ENCODE measurements at regions not wholly inside any gene's neighbourhood (a gene's known extent, or its start where the extent isn't known, plus 50 kb on each side); places are given as distances from the start of the nearest gene placed in this dataset.

DNA sequence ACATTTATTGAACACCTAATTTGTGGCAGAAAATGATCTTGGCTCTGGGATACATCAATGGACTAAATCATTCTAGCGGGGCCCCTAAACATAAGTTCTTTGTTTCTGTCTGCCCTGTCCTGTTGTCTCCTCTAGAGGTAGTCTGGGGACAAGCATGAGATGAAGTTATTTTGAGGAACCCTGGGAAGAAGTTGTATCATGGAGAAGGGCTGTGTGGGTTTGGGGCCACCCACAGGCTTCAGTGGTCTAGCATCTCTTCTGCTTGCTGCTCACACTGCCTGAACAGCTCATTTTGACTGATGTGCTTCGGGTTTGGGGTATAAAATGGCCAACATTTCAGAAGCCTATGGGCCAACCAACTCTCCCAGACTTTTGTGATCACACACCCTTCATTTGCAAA is 50.3 kb upstream of the OSBPL11 start:
- no peak for ATAC-seq
- TF ChIP-seq TCF4 (CRISPR knock-in tag; IDR thresholded peaks at IDR 0.05; ENCODE audit: borderline replicate concordance) (no peak), ARNTL (CRISPR knock-in tag; IDR thresholded peaks at IDR 0.05; ENCODE audit: borderline replicate concordance, low read depth) (no peak), BACH2 (CRISPR knock-in tag; IDR thresholded peaks at IDR 0.05; ENCODE audit: borderline replicate concordance) (no peak), ZNF565 (CRISPR knock-in tag; conservative IDR thresholded peaks at IDR 0.05; ENCODE audit: low read depth) (no peak), OSR1 (CRISPR knock-in tag; IDR thresholded peaks at IDR 0.05) (no peak), SNAI2 (CRISPR knock-in tag; IDR thresholded peaks at IDR 0.05) (no peak), RARB (CRISPR knock-in tag; IDR thresholded peaks at IDR 0.05) (no peak), ISL1 (CRISPR knock-in tag; IDR thresholded peaks at IDR 0.05) (no peak), ESRRG (CRISPR knock-in tag; IDR thresholded peaks at IDR 0.05) (no peak), ZC3H10 (CRISPR knock-in tag; IDR thresholded peaks at IDR 0.05) (no peak), ZFP3 (CRISPR knock-in tag; IDR thresholded peaks at IDR 0.05) (no peak), ZFP30 (CRISPR knock-in tag; IDR thresholded peaks at IDR 0.05) (no peak), ZNF70 (CRISPR knock-in tag; IDR thresholded peaks at IDR 0.05) (no peak)
- TF ChIP-seq, protein P1, sequence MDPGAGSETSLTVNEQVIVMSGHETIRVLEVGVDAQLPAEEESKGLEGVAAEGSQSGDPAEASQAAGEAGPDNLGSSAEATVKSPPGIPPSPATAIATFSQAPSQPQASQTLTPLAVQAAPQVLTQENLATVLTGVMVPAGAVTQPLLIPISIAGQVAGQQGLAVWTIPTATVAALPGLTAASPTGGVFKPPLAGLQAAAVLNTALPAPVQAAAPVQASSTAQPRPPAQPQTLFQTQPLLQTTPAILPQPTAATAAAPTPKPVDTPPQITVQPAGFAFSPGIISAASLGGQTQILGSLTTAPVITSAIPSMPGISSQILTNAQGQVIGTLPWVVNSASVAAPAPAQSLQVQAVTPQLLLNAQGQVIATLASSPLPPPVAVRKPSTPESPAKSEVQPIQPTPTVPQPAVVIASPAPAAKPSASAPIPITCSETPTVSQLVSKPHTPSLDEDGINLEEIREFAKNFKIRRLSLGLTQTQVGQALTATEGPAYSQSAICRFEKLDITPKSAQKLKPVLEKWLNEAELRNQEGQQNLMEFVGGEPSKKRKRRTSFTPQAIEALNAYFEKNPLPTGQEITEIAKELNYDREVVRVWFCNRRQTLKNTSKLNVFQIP (CRISPR knock-in tag; IDR thresholded peaks at IDR 0.05; ENCODE audit: borderline replicate concordance, low read depth): no peak
- TF ChIP-seq, protein P2, sequence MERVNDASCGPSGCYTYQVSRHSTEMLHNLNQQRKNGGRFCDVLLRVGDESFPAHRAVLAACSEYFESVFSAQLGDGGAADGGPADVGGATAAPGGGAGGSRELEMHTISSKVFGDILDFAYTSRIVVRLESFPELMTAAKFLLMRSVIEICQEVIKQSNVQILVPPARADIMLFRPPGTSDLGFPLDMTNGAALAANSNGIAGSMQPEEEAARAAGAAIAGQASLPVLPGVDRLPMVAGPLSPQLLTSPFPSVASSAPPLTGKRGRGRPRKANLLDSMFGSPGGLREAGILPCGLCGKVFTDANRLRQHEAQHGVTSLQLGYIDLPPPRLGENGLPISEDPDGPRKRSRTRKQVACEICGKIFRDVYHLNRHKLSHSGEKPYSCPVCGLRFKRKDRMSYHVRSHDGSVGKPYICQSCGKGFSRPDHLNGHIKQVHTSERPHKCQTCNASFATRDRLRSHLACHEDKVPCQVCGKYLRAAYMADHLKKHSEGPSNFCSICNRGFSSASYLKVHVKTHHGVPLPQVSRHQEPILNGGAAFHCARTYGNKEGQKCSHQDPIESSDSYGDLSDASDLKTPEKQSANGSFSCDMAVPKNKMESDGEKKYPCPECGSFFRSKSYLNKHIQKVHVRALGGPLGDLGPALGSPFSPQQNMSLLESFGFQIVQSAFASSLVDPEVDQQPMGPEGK (CRISPR knock-in tag; IDR thresholded peaks at IDR 0.05; ENCODE audit: borderline replicate concordance): no peak

DNA sequence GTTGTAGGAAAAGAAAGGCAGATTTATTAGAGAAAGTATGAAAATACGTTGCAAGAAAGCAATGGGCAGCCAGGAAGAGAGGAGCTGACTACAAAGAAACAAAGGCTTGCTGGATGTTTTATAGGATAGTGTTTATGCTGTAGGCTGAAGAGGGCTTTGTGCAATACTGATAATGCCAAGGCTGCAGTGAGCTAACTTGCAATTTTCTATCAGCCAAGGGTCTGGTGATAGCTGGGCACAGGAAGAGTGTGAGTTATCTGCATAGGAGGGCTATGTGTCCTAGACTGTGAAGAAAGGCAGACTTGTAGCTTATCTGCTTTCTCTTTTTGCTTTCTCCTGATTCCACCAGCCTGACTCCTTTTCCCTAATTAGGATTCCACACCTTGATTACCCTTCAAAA is 51.3 kb upstream of the OSBPL11 start:
- ATAC-seq: no peak
- TF ChIP-seq ZNF70 (CRISPR knock-in tag; IDR thresholded peaks at IDR 0.05) (no peak), ZC3H10 (CRISPR knock-in tag; IDR thresholded peaks at IDR 0.05) (no peak), RARB (CRISPR knock-in tag; IDR thresholded peaks at IDR 0.05) (no peak)
- TF ChIP-seq, protein P2 (CRISPR knock-in tag; IDR thresholded peaks at IDR 0.05; ENCODE audit: borderline replicate concordance): no peak
- TF ChIP-seq, protein P3, sequence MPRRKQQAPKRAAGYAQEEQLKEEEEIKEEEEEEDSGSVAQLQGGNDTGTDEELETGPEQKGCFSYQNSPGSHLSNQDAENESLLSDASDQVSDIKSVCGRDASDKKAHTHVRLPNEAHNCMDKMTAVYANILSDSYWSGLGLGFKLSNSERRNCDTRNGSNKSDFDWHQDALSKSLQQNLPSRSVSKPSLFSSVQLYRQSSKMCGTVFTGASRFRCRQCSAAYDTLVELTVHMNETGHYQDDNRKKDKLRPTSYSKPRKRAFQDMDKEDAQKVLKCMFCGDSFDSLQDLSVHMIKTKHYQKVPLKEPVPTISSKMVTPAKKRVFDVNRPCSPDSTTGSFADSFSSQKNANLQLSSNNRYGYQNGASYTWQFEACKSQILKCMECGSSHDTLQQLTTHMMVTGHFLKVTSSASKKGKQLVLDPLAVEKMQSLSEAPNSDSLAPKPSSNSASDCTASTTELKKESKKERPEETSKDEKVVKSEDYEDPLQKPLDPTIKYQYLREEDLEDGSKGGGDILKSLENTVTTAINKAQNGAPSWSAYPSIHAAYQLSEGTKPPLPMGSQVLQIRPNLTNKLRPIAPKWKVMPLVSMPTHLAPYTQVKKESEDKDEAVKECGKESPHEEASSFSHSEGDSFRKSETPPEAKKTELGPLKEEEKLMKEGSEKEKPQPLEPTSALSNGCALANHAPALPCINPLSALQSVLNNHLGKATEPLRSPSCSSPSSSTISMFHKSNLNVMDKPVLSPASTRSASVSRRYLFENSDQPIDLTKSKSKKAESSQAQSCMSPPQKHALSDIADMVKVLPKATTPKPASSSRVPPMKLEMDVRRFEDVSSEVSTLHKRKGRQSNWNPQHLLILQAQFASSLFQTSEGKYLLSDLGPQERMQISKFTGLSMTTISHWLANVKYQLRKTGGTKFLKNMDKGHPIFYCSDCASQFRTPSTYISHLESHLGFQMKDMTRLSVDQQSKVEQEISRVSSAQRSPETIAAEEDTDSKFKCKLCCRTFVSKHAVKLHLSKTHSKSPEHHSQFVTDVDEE (CRISPR knock-in tag; IDR thresholded peaks at IDR 0.05): no peak

DNA sequence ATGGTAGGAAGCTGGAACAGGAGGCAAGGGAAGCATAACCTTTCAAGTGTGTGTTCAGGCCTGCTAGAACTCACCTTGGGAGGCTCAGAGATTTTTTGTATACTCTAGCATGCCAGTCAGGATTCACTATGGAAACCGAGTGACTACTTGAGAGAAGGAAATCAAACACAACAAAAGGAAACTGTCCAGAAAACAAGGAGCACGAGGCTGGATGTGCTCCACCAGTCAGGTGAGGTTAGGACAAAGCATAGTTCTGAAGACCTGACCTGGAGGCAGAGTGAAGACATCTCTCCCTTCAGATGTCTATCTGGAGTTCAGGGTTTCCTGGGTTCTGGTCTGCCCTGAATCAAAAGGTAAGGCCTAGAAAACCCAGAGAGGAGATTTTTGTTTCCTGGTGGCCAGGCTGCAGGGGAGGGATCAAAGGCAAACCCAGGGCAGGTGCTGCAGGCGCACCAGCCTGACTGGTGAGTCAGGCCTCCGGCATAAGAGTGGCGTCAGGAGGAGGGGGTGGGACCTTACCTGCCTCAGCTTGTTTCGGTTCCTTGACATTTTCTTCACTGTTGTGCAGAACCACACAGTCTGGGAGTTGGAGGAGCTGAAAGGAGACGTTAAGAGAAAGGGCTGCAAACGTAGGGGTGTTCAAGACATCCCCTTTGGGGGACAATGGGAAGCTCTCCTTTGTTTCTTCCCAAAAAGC is 52.2 kb upstream of the OSBPL11 start:
- TF ChIP-seq GLIS3 (CRISPR knock-in tag; IDR thresholded peaks at IDR 0.05) (no peak), ZFP3 (CRISPR knock-in tag; IDR thresholded peaks at IDR 0.05) (no peak)
- ATAC-seq: no peak

DNA sequence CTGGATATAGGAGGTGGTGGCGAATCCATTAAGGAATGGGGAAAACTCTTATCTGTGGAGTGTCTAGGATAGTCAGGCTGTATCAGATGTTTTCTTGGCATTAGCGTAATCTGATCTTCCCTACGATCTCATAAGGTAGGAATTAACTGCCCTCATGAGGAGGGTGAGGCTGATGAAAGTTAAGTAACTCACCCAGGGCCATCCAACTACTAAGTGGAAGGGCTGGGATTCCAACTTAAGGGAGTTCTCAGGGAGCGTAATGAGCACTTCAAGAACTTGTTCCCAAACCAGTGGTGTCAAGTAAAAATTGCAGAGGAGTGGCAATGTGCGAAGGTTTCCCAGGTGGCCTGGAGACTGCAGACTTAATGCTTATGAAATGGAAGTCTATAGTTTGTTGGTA is 55.9 kb upstream of the OSBPL11 start:
- peak; percentile 88 for ATAC-seq
- TF ChIP-seq PPARA (CRISPR knock-in tag; IDR thresholded peaks at IDR 0.05; ENCODE audit: borderline replicate concordance) (no peak), ARNTL (CRISPR knock-in tag; IDR thresholded peaks at IDR 0.05; ENCODE audit: borderline replicate concordance, low read depth) (no peak), BACH2 (CRISPR knock-in tag; IDR thresholded peaks at IDR 0.05; ENCODE audit: borderline replicate concordance) (no peak), ZC3H10 (CRISPR knock-in tag; IDR thresholded peaks at IDR 0.05) (no peak), OSR1 (CRISPR knock-in tag; IDR thresholded peaks at IDR 0.05) (no peak), GLIS3 (CRISPR knock-in tag; IDR thresholded peaks at IDR 0.05) (no peak), ZNF565 (CRISPR knock-in tag; conservative IDR thresholded peaks at IDR 0.05; ENCODE audit: low read depth) (no peak)
- TF ChIP-seq, protein P4, sequence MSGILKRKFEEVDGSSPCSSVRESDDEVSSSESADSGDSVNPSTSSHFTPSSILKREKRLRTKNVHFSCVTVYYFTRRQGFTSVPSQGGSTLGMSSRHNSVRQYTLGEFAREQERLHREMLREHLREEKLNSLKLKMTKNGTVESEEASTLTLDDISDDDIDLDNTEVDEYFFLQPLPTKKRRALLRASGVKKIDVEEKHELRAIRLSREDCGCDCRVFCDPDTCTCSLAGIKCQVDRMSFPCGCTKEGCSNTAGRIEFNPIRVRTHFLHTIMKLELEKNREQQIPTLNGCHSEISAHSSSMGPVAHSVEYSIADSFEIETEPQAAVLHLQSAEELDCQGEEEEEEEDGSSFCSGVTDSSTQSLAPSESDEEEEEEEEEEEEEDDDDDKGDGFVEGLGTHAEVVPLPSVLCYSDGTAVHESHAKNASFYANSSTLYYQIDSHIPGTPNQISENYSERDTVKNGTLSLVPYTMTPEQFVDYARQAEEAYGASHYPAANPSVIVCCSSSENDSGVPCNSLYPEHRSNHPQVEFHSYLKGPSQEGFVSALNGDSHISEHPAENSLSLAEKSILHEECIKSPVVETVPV (CRISPR knock-in tag; IDR thresholded peaks at IDR 0.05): no peak
- TF ChIP-seq, protein P3 (CRISPR knock-in tag; IDR thresholded peaks at IDR 0.05): no peak
